Endothelial cell (in vitro differentiated cells): ENCODE measurements at regions not wholly inside any gene's neighbourhood (a gene's known extent, or its start where the extent isn't known, plus 50 kb on each side); places are given as distances from the start of the nearest gene placed in this dataset.

Source experiments
- DNase-seq: peaks from one replicate; pipeline ENCODE4 v3.0.0; 2021; ENCODE audit warnings: low spot score
- H3K27ac Mint-ChIP-seq: one replicate; pipeline ENCODE4 v1.8.0; 2021; ENCODE audit warnings: mixed read lengths, inconsistent platforms; ENCODE audit not compliant: unreplicated experiment
- H3K27me3 Mint-ChIP-seq: one replicate; pipeline ENCODE4 v1.8.0; 2021; ENCODE audit warnings: mild to moderate bottlenecking, moderate library complexity, mixed read lengths, inconsistent platforms; ENCODE audit not compliant: unreplicated experiment
- H3K36me3 Mint-ChIP-seq: one replicate; pipeline ENCODE4 v1.8.0; 2021; ENCODE audit warnings: mild to moderate bottlenecking, low read depth, mixed read lengths, inconsistent platforms; ENCODE audit not compliant: unreplicated experiment
- H3K4me1 Mint-ChIP-seq: one replicate; pipeline ENCODE4 v1.8.0; 2021; ENCODE audit warnings: mild to moderate bottlenecking, mixed read lengths, inconsistent platforms; ENCODE audit not compliant: unreplicated experiment
- H3K4me3 Mint-ChIP-seq: one replicate; pipeline ENCODE4 v1.8.0; 2021; ENCODE audit warnings: mild to moderate bottlenecking, mixed read lengths, inconsistent platforms; ENCODE audit not compliant: unreplicated experiment
- H3K9me3 Mint-ChIP-seq: one replicate; pipeline ENCODE4 v1.8.0; 2021; ENCODE audit warnings: mixed read lengths, inconsistent platforms; ENCODE audit not compliant: unreplicated experiment
- CTCF ChIP-seq: fragments of 200-600 bp; sonication (generic); IDR thresholded peaks from one replicate; pipeline ENCODE4 v1.5.0; 2021; ENCODE audit warnings: antibody characterized with exemption; ENCODE audit not compliant: unreplicated experiment

GRCh38 chr22:35014812-35015211 lies 51.1 kb upstream of the ISX start:
- Mint-ChIP-seq H3K4me1 (no peaks in the 10 kb centered on the region), H3K9me3 (peaks cover 30% of the 10 kb centered on the region), H3K27ac (no peak overlapping the region), H3K36me3 (no peaks in the 10 kb centered on the region), H3K4me3 (no peak overlapping the region), H3K27me3 (peaks cover 9% of the 10 kb centered on the region)
- no peak for DNase-seq
- TF ChIP-seq CTCF, result no peak
